H1 (cell line): ENCODE measurements at regions not wholly inside any gene's neighbourhood (a gene's known extent, or its start where the extent isn't known, plus 50 kb on each side); places are given as distances from the start of the nearest gene placed in this dataset.

Source experiments
- CTCF ChIA-PET: fragments of 300-600 bp; sonication (Branson Sonifier 250); formaldehyde crosslinking; loops from one replicate; lab custom pipeline; 2021; ENCODE audit not compliant: partially characterized antibody; lab: Charles Lee
- POLR2A ChIA-PET: fragments of 300-600 bp; sonication (Branson Sonifier 250); formaldehyde crosslinking; loops from one replicate; lab custom pipeline; 2021; ENCODE audit warnings: inconsistent platforms; ENCODE audit not compliant: partially characterized antibody; lab: Charles Lee
- DNase-seq, 2 experiments: peaks; one replicate each; pipeline versions ENCODE4 v3.0.0 to v3.0.0-alpha.2; 2010 to 2022; ENCODE audit warnings: low spot score in 2 of 2, low read depth in 1 of 2, mixed read lengths in 1 of 2
- FAIRE-seq: peaks from 2 replicates; lab custom pipeline; 2011; peaks lifted over from hg19 to GRCh38; lab: Jason Lieb, UNC
- H2AFZ ChIP-seq: 2 replicates; pipeline ENCODE4 v1.8.1; 2012; ENCODE audit warnings: low read length, inconsistent platforms
- H2AK5ac ChIP-seq: 2 replicates; pipeline ENCODE4 v1.6.1; 2013; ENCODE audit warnings: low read depth, low read length
- H2BK120ac ChIP-seq: replicated peaks from 2 replicates; pipeline ENCODE3; 2013; ENCODE audit warnings: low read depth, low read length, inconsistent platforms
- H2BK12ac ChIP-seq: 2 replicates; pipeline ENCODE4 v1.6.1; 2013; ENCODE audit warnings: low read depth, low read length
- H2BK15ac ChIP-seq: 2 replicates; pipeline ENCODE4 v1.6.1; 2013; ENCODE audit warnings: low read length
- H2BK20ac ChIP-seq: 2 replicates; pipeline ENCODE4 v1.6.1; 2013; ENCODE audit warnings: low read length
- H2BK5ac ChIP-seq: 2 replicates; pipeline ENCODE4 v1.6.1; 2013; ENCODE audit warnings: low read depth, low read length
- H3K14ac ChIP-seq: 2 replicates; pipeline ENCODE4 v1.6.1; 2013; ENCODE audit warnings: inconsistent platforms; ENCODE audit not compliant: insufficient read length
- H3K18ac ChIP-seq: 2 replicates; pipeline ENCODE4 v1.6.1; 2013; ENCODE audit warnings: low read length; ENCODE audit errors: extremely low read depth
- H3K23ac ChIP-seq: 2 replicates; pipeline ENCODE4 v1.6.1; 2013; ENCODE audit warnings: inconsistent platforms; ENCODE audit not compliant: insufficient read length
- H3K23me2 ChIP-seq: 2 replicates; pipeline ENCODE4 v1.6.1; 2013; ENCODE audit warnings: low read depth, low read length
- H3K27ac ChIP-seq: 2 replicates; pipeline ENCODE4 v1.6.1; 2011; ENCODE audit warnings: low read depth, low read length, inconsistent platforms
- H3K27me3 ChIP-seq, 4 experiments: replicated peaks in 1 of 4; 1 replicate in 1 of 4; 2 replicates in 3 of 4; pipeline versions ENCODE4 v1.6.1 to v1.8.1; 2011 to 2013; ENCODE audit warnings: low read length in 3 of 4, mild to moderate bottlenecking in 3 of 4, inconsistent platforms in 2 of 4, mixed read lengths in 2 of 4, moderate library complexity in 1 of 4; ENCODE audit not compliant: control insufficient read depth in 3 of 4, insufficient read depth in 3 of 4; ENCODE audit errors: extremely low read depth in 1 of 4
- H3K36me3 ChIP-seq, 4 experiments: 2 replicates each; pipeline versions ENCODE4 v1.6.1 to v1.8.1; 2011 to 2013; ENCODE audit warnings: mild to moderate bottlenecking in 4 of 4, low read length in 3 of 4, moderate library complexity in 2 of 4, control low read depth in 1 of 4, inconsistent platforms in 1 of 4; ENCODE audit not compliant: insufficient read depth in 4 of 4, control insufficient read depth in 2 of 4
- H3K4ac ChIP-seq: replicated peaks from 2 replicates; pipeline ENCODE3; 2013; ENCODE audit warnings: low read length, low read depth, mixed read lengths, inconsistent platforms; ENCODE audit not compliant: insufficient read length
- H3K4me1 ChIP-seq, 4 experiments: replicated peaks in 1 of 4; 1 replicate in 1 of 4; 2 replicates in 3 of 4; pipeline versions ENCODE4 v1.6.1 to v1.8.1; 2011 to 2013; ENCODE audit warnings: low read length in 3 of 4, inconsistent platforms in 2 of 4, mixed read lengths in 1 of 4; ENCODE audit not compliant: insufficient read depth in 4 of 4, control insufficient read depth in 3 of 4
- H3K4me2 ChIP-seq, 2 experiments: 2 replicates each; pipeline versions ENCODE4 v1.6.1 to v1.8.1; 2011 to 2013; ENCODE audit warnings: low read depth in 2 of 2, low read length in 2 of 2, control low read depth in 1 of 2, inconsistent platforms in 1 of 2, mild to moderate bottlenecking in 1 of 2; ENCODE audit not compliant: insufficient read depth in 1 of 2
- H3K4me3 ChIP-seq, 4 experiments: fragments of 200-600, 300-600 bp in 1 of 4; sonication (generic), shearing (Covaris generic), sonication (Bioruptor Twin) in 1 of 4; 2 replicates each; pipeline versions ENCODE4 v1.5.1 to v1.8.1; 2011 to 2016; ENCODE audit warnings: low read length in 4 of 4, low read depth in 3 of 4, control low read depth in 2 of 4, inconsistent platforms in 2 of 4, mild to moderate bottlenecking in 2 of 4, mixed read lengths in 1 of 4, moderate library complexity in 1 of 4; ENCODE audit not compliant: insufficient read depth in 2 of 4; ENCODE audit errors: extremely low read depth in 1 of 4
- H3K56ac ChIP-seq: replicated peaks from 2 replicates; pipeline ENCODE3; 2013; ENCODE audit warnings: low read depth, mild to moderate bottlenecking, mixed read lengths, low read length, inconsistent platforms; ENCODE audit not compliant: insufficient read length
- H3K79me1 ChIP-seq: 2 replicates; pipeline ENCODE4 v1.6.1; 2013; ENCODE audit warnings: low read depth, low read length, control low read depth
- H3K79me2 ChIP-seq, 2 experiments: 2 replicates each; pipeline versions ENCODE4 v1.6.1 to v1.8.1; 2012 to 2013; ENCODE audit warnings: low read length in 2 of 2, mild to moderate bottlenecking in 2 of 2, inconsistent platforms in 1 of 2; ENCODE audit not compliant: insufficient read depth in 2 of 2, control insufficient read depth in 1 of 2
- H3K9ac ChIP-seq, 4 experiments: replicated peaks in 1 of 4; 1 replicate in 1 of 4; 2 replicates in 3 of 4; pipeline versions ENCODE4 v1.6.1 to v1.8.1; 2011 to 2013; ENCODE audit warnings: low read depth in 3 of 4, low read length in 3 of 4, control low read depth in 2 of 4, mild to moderate bottlenecking in 2 of 4, moderate library complexity in 2 of 4, inconsistent platforms in 1 of 4; ENCODE audit errors: extremely low read depth in 1 of 4
- H3K9me3 ChIP-seq, 2 experiments: 2 replicates each; pipeline versions ENCODE4 v1.6.1 to v1.8.1; 2012 to 2013; ENCODE audit warnings: mild to moderate bottlenecking in 2 of 2, moderate library complexity in 2 of 2, control low read depth in 1 of 2, inconsistent platforms in 1 of 2, low read depth in 1 of 2, low read length in 1 of 2, mixed read lengths in 1 of 2; ENCODE audit not compliant: insufficient read depth in 2 of 2
- H4K20me1 ChIP-seq, 2 experiments: replicated peaks in 1 of 2; 2 replicates each; pipeline versions ENCODE3 to v1.8.1; 2011 to 2013; ENCODE audit warnings: inconsistent platforms in 2 of 2, low read length in 2 of 2, mild to moderate bottlenecking in 1 of 2; ENCODE audit not compliant: insufficient read depth in 2 of 2, control insufficient read depth in 1 of 2
- H4K5ac ChIP-seq: 2 replicates; pipeline ENCODE4 v1.6.1; 2013; ENCODE audit warnings: low read length, low read depth, mixed read lengths, inconsistent platforms; ENCODE audit not compliant: insufficient read length
- H4K8ac ChIP-seq: 2 replicates; pipeline ENCODE4 v1.8.0; 2013; ENCODE audit warnings: mild to moderate bottlenecking, moderate library complexity, low read length, inconsistent platforms; ENCODE audit not compliant: insufficient read depth; ENCODE audit errors: extremely low read depth
- H4K91ac ChIP-seq: replicated peaks from 2 replicates; pipeline ENCODE3; 2013; ENCODE audit warnings: low read length, mixed read lengths, inconsistent platforms; ENCODE audit not compliant: insufficient read length
- GTF2F1 ChIP-seq: IDR thresholded peaks from 2 replicates; pipeline ENCODE4 v1.6.1; 2012; ENCODE audit warnings: low read depth, low read length, improper control_type of control experiment, borderline replicate concordance
- HDAC2 ChIP-seq, 2 experiments: fragments of 300-600 bp in 1 of 2; sonication (generic) in 1 of 2; IDR thresholded peaks; 2 replicates each; pipeline ENCODE4 v1.6.1; 2011 to 2012; ENCODE audit warnings: low read depth in 2 of 2, low read length in 2 of 2, mild to moderate bottlenecking in 2 of 2, moderate library complexity in 2 of 2, borderline replicate concordance in 1 of 2, inconsistent platforms in 1 of 2
- JUN ChIP-seq: IDR thresholded peaks from 2 replicates; pipeline ENCODE4 v1.6.1; 2011; ENCODE audit warnings: low read depth, mild to moderate bottlenecking, improper control_type of control experiment, low read length
- JUND ChIP-seq: IDR thresholded peaks from 2 replicates; pipeline ENCODE4 v1.6.1; 2011; ENCODE audit warnings: mild to moderate bottlenecking, improper control_type of control experiment, low read length
- SP4 ChIP-seq: IDR thresholded peaks from 2 replicates; pipeline ENCODE4 v1.6.1; 2012; ENCODE audit warnings: low read length, inconsistent platforms
- TAF1 ChIP-seq: IDR thresholded peaks from 2 replicates; pipeline ENCODE4 v1.6.1; 2011; ENCODE audit warnings: mild to moderate bottlenecking, low read depth, low read length
- TAF7 ChIP-seq: optimal IDR thresholded peaks from 2 replicates; pipeline ENCODE3; 2011; ENCODE audit warnings: low read depth, mild to moderate bottlenecking, inconsistent platforms, low read length, moderate library complexity, borderline replicate concordance
- ZNF274 ChIP-seq: IDR thresholded peaks from 2 replicates; pipeline ENCODE4 v1.7.0; 2012; ENCODE audit warnings: low read length, borderline replicate concordance; ENCODE audit errors: extremely low read depth
- WGBS, 2 experiments: shearing (Covaris generic) in 1 of 2; methylation state at CpG; one replicate each; pipeline versions ENCODE4 v1.1.6 to v1.1.7; 2013 to 2015; ENCODE audit warnings: low lambda C conversion rate in 2 of 2, mixed read lengths in 2 of 2, inconsistent platforms in 1 of 2, low coverage in 1 of 2, missing lambda C conversion rate in 1 of 2; ENCODE audit not compliant: insufficient replicate concordance in 2 of 2, insufficient coverage in 1 of 2, insufficient read length in 1 of 2; ENCODE audit errors: extremely low coverage in 1 of 2, missing lambda C conversion rate in 1 of 2; 5-methylcytosine and 5-hydroxymethylcytosine counted together

GRCh38 chr14:55979096-55979495 is 139.1 kb upstream of the PELI2 start:
- DNase-seq, result no peak
- no peak overlapping the region for H3K4me3 ChIP-seq
- H2BK12ac ChIP-seq, result no peak overlapping the region
- no peak for FAIRE-seq
- no peak overlapping the region for H3K9ac ChIP-seq
- no peak overlapping the region for H2BK5ac ChIP-seq
- H4K5ac ChIP-seq, result no peak overlapping the region
- H3K9me3 ChIP-seq, result no peaks in the 10 kb centered on the region
- no peaks in the 10 kb centered on the region for H4K20me1 ChIP-seq
- ChIA-PET POLR2A (no interaction called here), CTCF (no interaction called here)
- H3K56ac ChIP-seq, result no peak overlapping the region
- no peak overlapping the region for H2BK20ac ChIP-seq
- no peak overlapping the region for H2AK5ac ChIP-seq
- H3K23ac ChIP-seq, result no peak overlapping the region
- no peak overlapping the region for H2AFZ ChIP-seq
- WGBS, 2 experiments, result 85% methylated on average over 2 of the region's 2 CpGs; no CpG with 5 or more reads in 1 of the 2 experiments
- H3K79me1 ChIP-seq, result no peaks in the 10 kb centered on the region
- no peaks in the 10 kb centered on the region for H3K36me3 ChIP-seq
- no peak overlapping the region for H3K4me2 ChIP-seq
- H3K14ac ChIP-seq, result no peak overlapping the region
- no peak overlapping the region for H3K27ac ChIP-seq
- H3K79me2 ChIP-seq, result no peaks in the 10 kb centered on the region
- H3K4me1 ChIP-seq, result no peaks in the 10 kb centered on the region
- H4K91ac ChIP-seq, result no peak overlapping the region
- H4K8ac ChIP-seq, result no peak overlapping the region
- H2BK15ac ChIP-seq, result no peak overlapping the region
- H3K27me3 ChIP-seq, result no peaks in the 10 kb centered on the region
- H2BK120ac ChIP-seq, result no peak overlapping the region
- no peaks in the 10 kb centered on the region for H3K23me2 ChIP-seq
- H3K4ac ChIP-seq, result no peak overlapping the region
- H3K18ac ChIP-seq, result no peak overlapping the region
- TF ChIP-seq GTF2F1, result no peak
- no peak for TF ChIP-seq JUND
- TF ChIP-seq ZNF274, result no peak
- no peak for TF ChIP-seq JUN
- no peak for TF ChIP-seq TAF7
- no peak for TF ChIP-seq TAF1
- TF ChIP-seq HDAC2 (IDR thresholded peaks at IDR 0.05; ENCODE audit: borderline replicate concordance in 1 of 2, low read depth in 2 of 2, low read length in 2 of 2), result no peak
- TF ChIP-seq SP4, result no peak
